ENCODE measurements at regions not wholly inside any gene's neighbourhood (a gene's known extent, or its start where the extent isn't known, plus 50 kb on each side); places are given as distances from the start of the nearest gene placed in this dataset.

GRCh38 chrX:10042055-10042454, 74.9 kb downstream of the CLDN34 start:
- no peak for DNase-seq
- H3K4me3 Mint-ChIP-seq (ENCODE audit: unreplicated experiment), result no peak overlapping the region

GRCh38 chrX:10043386-10043785, 76.2 kb downstream of the CLDN34 start:
- Histone ChIP-seq H3K36me3 (ENCODE audit: control insufficient read depth, insufficient read depth, low read length) (no peaks in the 10 kb centered on the region), H3K9me3 (no peaks in the 10 kb centered on the region), H3K27me3 (replicated peaks; ENCODE audit: control insufficient read depth, insufficient read depth, low read length) (no peaks in the 10 kb centered on the region), H3K4me1 (no peaks in the 10 kb centered on the region), H3K4me3 (ENCODE audit: low read depth, low read length) (no peak overlapping the region)
- Mint-ChIP-seq H3K27ac (ENCODE audit: unreplicated experiment) (no peak overlapping the region), H3K4me3 (ENCODE audit: unreplicated experiment) (no peak overlapping the region), H3K27me3 (ENCODE audit: insufficient read depth, unreplicated experiment) (no peaks in the 10 kb centered on the region), H3K36me3 (ENCODE audit: insufficient read depth, unreplicated experiment) (no peaks in the 10 kb centered on the region), H3K4me1 (ENCODE audit: low read depth, unreplicated experiment) (no peaks in the 10 kb centered on the region), H3K9me3 (ENCODE audit: unreplicated experiment) (no peaks in the 10 kb centered on the region)
- intact Hi-C loops (cut with micrococcal nuclease; ENCODE audit: unreplicated experiment), result no loop called here
- BruUV-seq (replicated peaks), result no TSS peak
- no peak for DNase-seq
- POLR2A ChIA-PET, result no interaction called here
- CTCF ChIA-PET, result no interaction called here
- no peak for TF ChIP-seq CTCF (IDR thresholded peaks at IDR 0.05; ENCODE audit: insufficient read depth in 1 of 2, low read depth in 1 of 2, low read length in 1 of 2, severe bottlenecking in 1 of 2, unreplicated experiment in 1 of 2)

More at GRCh38 chrX:10042055-10042454, 74.9 kb downstream of the CLDN34 start:
- Histone ChIP-seq H3K4me1 (no peaks in the 10 kb centered on the region), H3K4me3 (ENCODE audit: low read depth, low read length) (no peak overlapping the region), H3K27me3 (replicated peaks; ENCODE audit: control insufficient read depth, insufficient read depth, low read length) (no peaks in the 10 kb centered on the region), H3K36me3 (ENCODE audit: control insufficient read depth, insufficient read depth, low read length) (no peaks in the 10 kb centered on the region), H3K9me3 (no peaks in the 10 kb centered on the region)
- no peaks in the 10 kb centered on the region for H3K36me3 Mint-ChIP-seq (ENCODE audit: insufficient read depth, unreplicated experiment)
- intact Hi-C loops (cut with micrococcal nuclease; ENCODE audit: unreplicated experiment), result no loop called here
- no peaks in the 10 kb centered on the region for H3K27me3 Mint-ChIP-seq (ENCODE audit: insufficient read depth, unreplicated experiment)
- H3K9me3 Mint-ChIP-seq (ENCODE audit: unreplicated experiment), result no peaks in the 10 kb centered on the region
- no peak overlapping the region for H3K27ac Mint-ChIP-seq (ENCODE audit: unreplicated experiment)
- ChIA-PET CTCF (no interaction called here), POLR2A (no interaction called here)
- H3K4me1 Mint-ChIP-seq (ENCODE audit: low read depth, unreplicated experiment), result no peaks in the 10 kb centered on the region
- no peak for TF ChIP-seq CTCF (IDR thresholded peaks at IDR 0.05; ENCODE audit: insufficient read depth in 1 of 2, low read depth in 1 of 2, low read length in 1 of 2, severe bottlenecking in 1 of 2, unreplicated experiment in 1 of 2)
- BruUV-seq (replicated peaks), result no TSS peak

- Mint-ChIP-seq H3K4me1 (ENCODE audit: low read depth, unreplicated experiment) (no peaks in the 10 kb centered on the region), H3K36me3 (ENCODE audit: insufficient read depth, unreplicated experiment) (no peaks in the 10 kb centered on the region), H3K27ac (ENCODE audit: unreplicated experiment) (no peak overlapping the region), H3K27me3 (ENCODE audit: insufficient read depth, unreplicated experiment) (no peaks in the 10 kb centered on the region), H3K9me3 (ENCODE audit: unreplicated experiment) (no peaks in the 10 kb centered on the region), H3K4me3 (ENCODE audit: unreplicated experiment) (no peak overlapping the region)
- no peak for DNase-seq
- TF ChIP-seq CTCF (IDR thresholded peaks at IDR 0.05; ENCODE audit: insufficient read depth in 1 of 2, low read depth in 1 of 2, low read length in 1 of 2, severe bottlenecking in 1 of 2, unreplicated experiment in 1 of 2), result no peak
- CTCF ChIA-PET, result no interaction called here
- POLR2A ChIA-PET, result no interaction called here
- no peaks in the 10 kb centered on the region for H3K9me3 ChIP-seq
- no peaks in the 10 kb centered on the region for H3K4me1 ChIP-seq
- intact Hi-C loops (cut with micrococcal nuclease; ENCODE audit: unreplicated experiment), result no loop called here
- H3K27me3 ChIP-seq (replicated peaks; ENCODE audit: control insufficient read depth, insufficient read depth, low read length), result no peaks in the 10 kb centered on the region
- H3K36me3 ChIP-seq (ENCODE audit: control insufficient read depth, insufficient read depth, low read length), result no peaks in the 10 kb centered on the region
- no peak overlapping the region for H3K4me3 ChIP-seq (ENCODE audit: low read depth, low read length)
- BruUV-seq (replicated peaks), result no TSS peak
These were observed 76.9 kb downstream of the CLDN34 start for GRCh38 chrX:10044021-10044420.

All from Caco-2 (cell line).